ENCODE measurements at regions not wholly inside any gene's neighbourhood (a gene's known extent, or its start where the extent isn't known, plus 50 kb on each side); places are given as distances from the start of the nearest gene placed in this dataset.

DNA sequence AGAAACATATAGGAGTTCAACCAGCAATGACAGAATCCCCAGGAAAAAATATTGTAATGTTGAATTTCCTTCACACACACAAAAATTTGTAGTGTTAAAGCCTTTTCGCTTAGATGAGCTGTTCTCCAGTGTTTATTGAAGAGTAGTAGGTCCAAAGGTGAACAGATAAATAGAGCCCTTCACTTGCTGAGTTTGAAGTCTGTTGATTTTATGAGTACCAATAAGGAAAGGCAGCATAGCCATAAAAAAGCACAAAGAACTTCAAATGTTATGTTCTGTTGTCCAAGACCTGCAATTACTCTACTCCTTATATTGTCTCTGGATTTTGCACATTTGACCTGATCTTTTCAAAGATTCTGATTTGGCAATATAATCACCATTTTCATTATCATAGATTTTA lies 362.7 kb upstream of the B3GALT2 start:
- no peaks in the 10 kb centered on the region for H3K9me3 ChIP-seq (ENCODE audit: control insufficient read depth, low read length)
- no CpG with 5 or more reads among the region's 1 CpG for WGBS, 2 experiments (ENCODE audit: insufficient coverage in 2 of 2)
- H3K36me3 ChIP-seq (ENCODE audit: control insufficient read depth, insufficient read depth, low read length): no peaks in the 10 kb centered on the region
- H3K4me3 ChIP-seq (ENCODE audit: extremely low read depth, insufficient read depth, low read length, poor library complexity, severe bottlenecking): no peak overlapping the region
- H3K4me1 ChIP-seq (ENCODE audit: control insufficient read depth, insufficient read depth, low read length, poor library complexity, severe bottlenecking): no peaks in the 10 kb centered on the region
- no peak overlapping the region for H3K27ac ChIP-seq (ENCODE audit: low read depth, low read length, severe bottlenecking)

- Histone ChIP-seq H3K36me3 (ENCODE audit: control insufficient read depth, insufficient read depth, low read length) (no peaks in the 10 kb centered on the region), H3K4me1 (ENCODE audit: control insufficient read depth, insufficient read depth, low read length, poor library complexity, severe bottlenecking) (peaks cover 10% of the 10 kb centered on the region), H3K4me3 (ENCODE audit: extremely low read depth, insufficient read depth, low read length, poor library complexity, severe bottlenecking) (no peak overlapping the region), H3K27ac (ENCODE audit: low read depth, low read length, severe bottlenecking) (no peak overlapping the region), H3K9me3 (ENCODE audit: control insufficient read depth, low read length) (no peaks in the 10 kb centered on the region)
- WGBS, 2 experiments (ENCODE audit: insufficient coverage in 2 of 2): no CpG with 5 or more reads among the region's 2 CpGs
Measured at GRCh38 chr1:193545171-193545570, 358.8 kb upstream of the B3GALT2 start.

- Histone ChIP-seq H3K4me1 (ENCODE audit: control insufficient read depth, insufficient read depth, low read length, poor library complexity, severe bottlenecking) (peaks cover 10% of the 10 kb centered on the region), H3K27ac (ENCODE audit: low read depth, low read length, severe bottlenecking) (no peak overlapping the region), H3K9me3 (ENCODE audit: control insufficient read depth, low read length) (no peaks in the 10 kb centered on the region), H3K36me3 (ENCODE audit: control insufficient read depth, insufficient read depth, low read length) (no peaks in the 10 kb centered on the region), H3K4me3 (ENCODE audit: extremely low read depth, insufficient read depth, low read length, poor library complexity, severe bottlenecking) (no peak overlapping the region)
- 84 to 90% methylated on average over 1 to 3 of the region's 4 CpGs for WGBS, 2 experiments (ENCODE audit: insufficient coverage in 2 of 2)
Measured at GRCh38 chr1:193543259-193543658, 356.8 kb upstream of the B3GALT2 start.

- Histone ChIP-seq H3K9me3 (ENCODE audit: control insufficient read depth, low read length) (no peaks in the 10 kb centered on the region), H3K27ac (ENCODE audit: low read depth, low read length, severe bottlenecking) (no peak overlapping the region), H3K36me3 (ENCODE audit: control insufficient read depth, insufficient read depth, low read length) (no peaks in the 10 kb centered on the region), H3K4me1 (ENCODE audit: control insufficient read depth, insufficient read depth, low read length, poor library complexity, severe bottlenecking) (peaks cover 10% of the 10 kb centered on the region), H3K4me3 (ENCODE audit: extremely low read depth, insufficient read depth, low read length, poor library complexity, severe bottlenecking) (no peak overlapping the region)
- no CpG with 5 or more reads among the region's 1 CpG for WGBS, 2 experiments (ENCODE audit: insufficient coverage in 2 of 2)
Measured at GRCh38 chr1:193542690-193543089, 356.3 kb upstream of the B3GALT2 start.

GRCh38 chr1:193540511-193540910 lies 354.1 kb upstream of the B3GALT2 start:
- Histone ChIP-seq H3K9me3 (ENCODE audit: control insufficient read depth, low read length) (no peaks in the 10 kb centered on the region), H3K36me3 (ENCODE audit: control insufficient read depth, insufficient read depth, low read length) (no peaks in the 10 kb centered on the region), H3K4me3 (ENCODE audit: extremely low read depth, insufficient read depth, low read length, poor library complexity, severe bottlenecking) (no peak overlapping the region), H3K4me1 (ENCODE audit: control insufficient read depth, insufficient read depth, low read length, poor library complexity, severe bottlenecking) (peaks cover 10% of the 10 kb centered on the region), H3K27ac (ENCODE audit: low read depth, low read length, severe bottlenecking) (no peak overlapping the region)

DNA sequence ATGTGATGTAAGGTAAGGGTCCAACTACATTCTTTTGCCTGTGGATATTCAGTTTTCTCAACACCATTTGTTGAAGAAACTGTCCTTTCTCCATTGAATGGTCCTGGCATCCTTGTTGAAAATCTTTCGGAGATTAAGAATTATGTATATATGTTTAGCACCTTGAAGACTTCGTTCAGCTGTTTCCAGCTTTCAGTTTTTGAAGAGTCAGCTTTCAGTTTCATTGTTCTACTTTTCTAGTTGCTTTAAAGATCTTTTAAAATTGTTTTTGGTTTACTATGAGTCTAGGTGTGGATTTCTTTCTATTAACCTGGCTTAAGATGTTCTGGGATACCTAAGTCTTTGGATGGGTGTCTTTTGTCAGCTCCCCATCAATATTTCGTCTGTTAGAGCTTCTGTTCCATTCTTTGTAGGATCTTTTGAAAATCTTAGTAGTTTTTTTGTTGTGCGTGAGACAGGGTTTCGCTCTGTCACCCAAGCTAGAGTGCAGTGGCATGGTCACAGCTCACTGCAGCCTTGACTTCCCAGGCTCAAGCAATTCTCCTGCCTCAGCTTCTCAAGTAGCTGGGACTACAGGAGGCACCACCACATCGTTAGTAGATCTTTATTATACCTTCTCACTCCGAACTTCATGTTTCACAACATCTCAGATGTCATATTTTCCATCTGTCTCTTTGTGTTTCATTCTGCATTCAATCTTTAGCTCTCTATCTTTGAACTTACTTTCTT lies 353.5 kb upstream of the B3GALT2 start:
- peaks cover 10% of the 10 kb centered on the region for H3K4me1 ChIP-seq (ENCODE audit: control insufficient read depth, insufficient read depth, low read length, poor library complexity, severe bottlenecking)
- no peak overlapping the region for H3K27ac ChIP-seq (ENCODE audit: low read depth, low read length, severe bottlenecking)
- H3K36me3 ChIP-seq (ENCODE audit: control insufficient read depth, insufficient read depth, low read length): no peaks in the 10 kb centered on the region
- H3K4me3 ChIP-seq (ENCODE audit: extremely low read depth, insufficient read depth, low read length, poor library complexity, severe bottlenecking): no peak overlapping the region
- WGBS, 2 experiments (ENCODE audit: insufficient coverage in 2 of 2): 85 to 94% methylated on average over 5 to 6 of the region's 7 CpGs
- H3K9me3 ChIP-seq (ENCODE audit: control insufficient read depth, low read length): no peaks in the 10 kb centered on the region

- H3K4me3 ChIP-seq (ENCODE audit: extremely low read depth, insufficient read depth, low read length, poor library complexity, severe bottlenecking): no peak overlapping the region
- peaks cover 10% of the 10 kb centered on the region for H3K4me1 ChIP-seq (ENCODE audit: control insufficient read depth, insufficient read depth, low read length, poor library complexity, severe bottlenecking)
- 100% methylated on average over 1 of the region's 6 CpGs; no CpG with 5 or more reads in 1 of the 2 experiments for WGBS, 2 experiments (ENCODE audit: insufficient coverage in 2 of 2)
- no peak overlapping the region for H3K27ac ChIP-seq (ENCODE audit: low read depth, low read length, severe bottlenecking)
- H3K36me3 ChIP-seq (ENCODE audit: control insufficient read depth, insufficient read depth, low read length): no peaks in the 10 kb centered on the region
- no peaks in the 10 kb centered on the region for H3K9me3 ChIP-seq (ENCODE audit: control insufficient read depth, low read length)
Measured at GRCh38 chr1:193538680-193539079, 352.3 kb upstream of the B3GALT2 start.

GRCh38 chr1:193538003-193538354 lies 351.6 kb upstream of the B3GALT2 start:
- H3K27ac ChIP-seq (ENCODE audit: low read depth, low read length, severe bottlenecking): no peak overlapping the region
- peaks cover 5% of the 10 kb centered on the region for H3K4me1 ChIP-seq (ENCODE audit: control insufficient read depth, insufficient read depth, low read length, poor library complexity, severe bottlenecking)
- H3K36me3 ChIP-seq (ENCODE audit: control insufficient read depth, insufficient read depth, low read length): no peaks in the 10 kb centered on the region
- no peaks in the 10 kb centered on the region for H3K9me3 ChIP-seq (ENCODE audit: control insufficient read depth, low read length)
- H3K4me3 ChIP-seq (ENCODE audit: extremely low read depth, insufficient read depth, low read length, poor library complexity, severe bottlenecking): no peak overlapping the region
- WGBS, 2 experiments (ENCODE audit: insufficient coverage in 2 of 2): 82 to 83% methylated on average over 1 to 2 of the region's 2 CpGs

DNA sequence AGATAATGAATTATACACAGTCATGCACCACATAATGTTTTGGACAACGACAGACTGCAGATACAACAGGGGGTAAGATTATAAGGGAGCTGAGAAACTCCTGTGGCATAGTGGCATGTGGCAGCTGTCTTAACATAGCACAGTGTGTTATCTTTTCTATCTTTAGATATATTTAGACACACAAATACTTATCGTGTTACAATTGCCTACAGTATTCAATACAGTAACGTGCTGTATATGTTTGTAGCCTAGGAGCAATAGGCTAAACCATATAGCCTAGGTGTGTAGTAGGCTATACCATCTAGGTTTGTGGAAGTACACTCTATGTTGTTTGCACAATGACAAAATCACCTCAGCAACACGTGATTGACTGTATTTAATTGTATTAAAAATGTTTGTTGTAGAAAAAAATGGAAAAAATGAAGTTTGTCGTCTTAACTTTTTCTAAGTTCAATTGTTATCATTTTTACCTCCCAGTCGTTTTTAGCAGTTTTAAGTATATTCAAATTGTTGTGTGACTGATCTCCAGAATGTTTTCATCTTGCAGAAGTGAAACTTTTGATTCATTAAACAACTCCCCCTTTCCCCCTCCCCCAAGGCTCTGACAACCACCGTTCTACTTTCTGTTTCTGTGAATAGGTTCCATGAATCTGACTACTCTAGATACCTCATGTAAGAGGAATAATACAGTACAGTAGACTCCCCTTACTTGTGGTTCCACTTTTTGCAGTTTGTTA lies 351.0 kb upstream of the B3GALT2 start:
- 83 to 100% methylated on average over 1 to 2 of the region's 7 CpGs for WGBS, 2 experiments (ENCODE audit: insufficient coverage in 2 of 2)

DNA sequence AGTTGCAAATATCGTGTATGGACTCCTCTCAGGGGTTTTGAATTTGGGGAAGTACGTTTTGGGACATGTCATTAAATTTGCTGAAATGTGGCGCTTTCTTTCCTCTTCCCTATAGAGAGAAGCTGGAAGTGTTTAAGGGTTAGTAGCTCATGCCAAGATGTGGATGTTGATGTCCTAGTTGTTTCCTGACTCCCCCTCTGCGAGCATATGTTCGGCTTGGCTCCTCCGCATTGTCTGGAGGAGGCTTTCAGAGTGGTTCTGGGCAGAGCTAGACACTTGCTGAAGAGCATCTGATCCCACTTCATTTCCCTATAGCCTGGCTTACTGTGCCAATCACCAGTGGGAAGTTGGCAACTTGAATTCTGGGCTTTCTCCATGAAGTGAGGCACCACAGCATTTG lies 347.4 kb upstream of the B3GALT2 start:
- Histone ChIP-seq H3K9me3 (ENCODE audit: control insufficient read depth, low read length) (no peaks in the 10 kb centered on the region), H3K4me1 (ENCODE audit: control insufficient read depth, insufficient read depth, low read length, poor library complexity, severe bottlenecking) (no peaks in the 10 kb centered on the region), H3K36me3 (ENCODE audit: control insufficient read depth, insufficient read depth, low read length) (no peaks in the 10 kb centered on the region), H3K4me3 (ENCODE audit: extremely low read depth, insufficient read depth, low read length, poor library complexity, severe bottlenecking) (no peak overlapping the region), H3K27ac (ENCODE audit: low read depth, low read length, severe bottlenecking) (no peak overlapping the region)
- 90 to 100% methylated on average over 2 to 4 of the region's 6 CpGs for WGBS, 2 experiments (ENCODE audit: insufficient coverage in 2 of 2)

More for the DNA sequence above, 351.0 kb upstream of the B3GALT2 start:
- Histone ChIP-seq H3K36me3 (ENCODE audit: control insufficient read depth, insufficient read depth, low read length) (no peaks in the 10 kb centered on the region), H3K9me3 (ENCODE audit: control insufficient read depth, low read length) (no peaks in the 10 kb centered on the region), H3K27ac (ENCODE audit: low read depth, low read length, severe bottlenecking) (no peak overlapping the region), H3K4me1 (ENCODE audit: control insufficient read depth, insufficient read depth, low read length, poor library complexity, severe bottlenecking) (no peaks in the 10 kb centered on the region), H3K4me3 (ENCODE audit: extremely low read depth, insufficient read depth, low read length, poor library complexity, severe bottlenecking) (no peak overlapping the region)
